ENCODE measurements at regions not wholly inside any gene's neighbourhood (a gene's known extent, or its start where the extent isn't known, plus 50 kb on each side); places are given as distances from the start of the nearest gene placed in this dataset.

- Histone ChIP-seq H3K4me3 (ENCODE audit: insufficient read length, low read depth) (no peak overlapping the region), H3K36me3 (ENCODE audit: insufficient read depth, insufficient read length, low read length) (no peaks in the 10 kb centered on the region), H3K9ac (ENCODE audit: insufficient read length, low read depth) (no peak overlapping the region), H3K27me3 (ENCODE audit: insufficient read depth, insufficient read length) (no peaks in the 10 kb centered on the region), H3K4me1 (ENCODE audit: insufficient read depth, insufficient read length) (peaks cover 2% of the 10 kb centered on the region), H3K9me3 (ENCODE audit: insufficient read depth, low read length) (no peaks in the 10 kb centered on the region)
- no peak for DNase-seq (ENCODE audit: low read depth, low spot score)
- TF ChIP-seq SUZ12 (IDR thresholded peaks at IDR 0.05; ENCODE audit: extremely low read depth, insufficient read depth, insufficient read length) (no peak), YY1 (IDR thresholded peaks at IDR 0.05; ENCODE audit: insufficient read depth, insufficient read length) (no peak), ZNF274 (IDR thresholded peaks at IDR 0.05; ENCODE audit: low read depth, low read length) (no peak)
Observed at GRCh38 chr15:39128746-39129145, 452.1 kb upstream of the THBS1 start.

- no peak for DNase-seq (ENCODE audit: low read depth, low spot score)
- H3K9me3 ChIP-seq (ENCODE audit: insufficient read depth, low read length), result no peaks in the 10 kb centered on the region
- no peak overlapping the region for H3K4me3 ChIP-seq (ENCODE audit: insufficient read length, low read depth)
- no peak overlapping the region for H3K9ac ChIP-seq (ENCODE audit: insufficient read length, low read depth)
- no peaks in the 10 kb centered on the region for H3K27me3 ChIP-seq (ENCODE audit: insufficient read depth, insufficient read length)
- peaks cover 2% of the 10 kb centered on the region for H3K4me1 ChIP-seq (ENCODE audit: insufficient read depth, insufficient read length)
- no peak for TF ChIP-seq ZNF274 (IDR thresholded peaks at IDR 0.05; ENCODE audit: low read depth, low read length)
- no peak for TF ChIP-seq YY1 (IDR thresholded peaks at IDR 0.05; ENCODE audit: insufficient read depth, insufficient read length)
- TF ChIP-seq SUZ12 (IDR thresholded peaks at IDR 0.05; ENCODE audit: extremely low read depth, insufficient read depth, insufficient read length), result no peak
- H3K36me3 ChIP-seq (ENCODE audit: insufficient read depth, insufficient read length, low read length), result no peaks in the 10 kb centered on the region
Observed at GRCh38 chr15:39130556-39131379, 450.1 kb upstream of the THBS1 start.

- Histone ChIP-seq H3K4me3 (ENCODE audit: insufficient read length, low read depth) (no peak overlapping the region), H3K27me3 (ENCODE audit: insufficient read depth, insufficient read length) (no peaks in the 10 kb centered on the region), H3K9me3 (ENCODE audit: insufficient read depth, low read length) (no peaks in the 10 kb centered on the region), H3K36me3 (ENCODE audit: insufficient read depth, insufficient read length, low read length) (no peaks in the 10 kb centered on the region), H3K4me1 (ENCODE audit: insufficient read depth, insufficient read length) (peaks cover 2% of the 10 kb centered on the region), H3K9ac (ENCODE audit: insufficient read length, low read depth) (no peak overlapping the region)
- no peak for DNase-seq (ENCODE audit: low read depth, low spot score)
- TF ChIP-seq ZNF274 (IDR thresholded peaks at IDR 0.05; ENCODE audit: low read depth, low read length) (no peak), YY1 (IDR thresholded peaks at IDR 0.05; ENCODE audit: insufficient read depth, insufficient read length) (no peak), SUZ12 (IDR thresholded peaks at IDR 0.05; ENCODE audit: extremely low read depth, insufficient read depth, insufficient read length) (no peak)
Observed at GRCh38 chr15:39131609-39132008, 449.3 kb upstream of the THBS1 start.

GRCh38 chr15:39132070-39132469, 448.8 kb upstream of the THBS1 start:
- no peak overlapping the region for H3K9ac ChIP-seq (ENCODE audit: insufficient read length, low read depth)
- H3K36me3 ChIP-seq (ENCODE audit: insufficient read depth, insufficient read length, low read length), result no peaks in the 10 kb centered on the region
- no peak overlapping the region for H3K4me3 ChIP-seq (ENCODE audit: insufficient read length, low read depth)
- H3K9me3 ChIP-seq (ENCODE audit: insufficient read depth, low read length), result no peaks in the 10 kb centered on the region
- no peak for TF ChIP-seq ZNF274 (IDR thresholded peaks at IDR 0.05; ENCODE audit: low read depth, low read length)
- no peak for TF ChIP-seq SUZ12 (IDR thresholded peaks at IDR 0.05; ENCODE audit: extremely low read depth, insufficient read depth, insufficient read length)
- no peak for TF ChIP-seq YY1 (IDR thresholded peaks at IDR 0.05; ENCODE audit: insufficient read depth, insufficient read length)
- H3K4me1 ChIP-seq (ENCODE audit: insufficient read depth, insufficient read length), result peaks cover 2% of the 10 kb centered on the region
- H3K27me3 ChIP-seq (ENCODE audit: insufficient read depth, insufficient read length), result no peaks in the 10 kb centered on the region
- DNase-seq (ENCODE audit: low read depth, low spot score), result no peak

DNA sequence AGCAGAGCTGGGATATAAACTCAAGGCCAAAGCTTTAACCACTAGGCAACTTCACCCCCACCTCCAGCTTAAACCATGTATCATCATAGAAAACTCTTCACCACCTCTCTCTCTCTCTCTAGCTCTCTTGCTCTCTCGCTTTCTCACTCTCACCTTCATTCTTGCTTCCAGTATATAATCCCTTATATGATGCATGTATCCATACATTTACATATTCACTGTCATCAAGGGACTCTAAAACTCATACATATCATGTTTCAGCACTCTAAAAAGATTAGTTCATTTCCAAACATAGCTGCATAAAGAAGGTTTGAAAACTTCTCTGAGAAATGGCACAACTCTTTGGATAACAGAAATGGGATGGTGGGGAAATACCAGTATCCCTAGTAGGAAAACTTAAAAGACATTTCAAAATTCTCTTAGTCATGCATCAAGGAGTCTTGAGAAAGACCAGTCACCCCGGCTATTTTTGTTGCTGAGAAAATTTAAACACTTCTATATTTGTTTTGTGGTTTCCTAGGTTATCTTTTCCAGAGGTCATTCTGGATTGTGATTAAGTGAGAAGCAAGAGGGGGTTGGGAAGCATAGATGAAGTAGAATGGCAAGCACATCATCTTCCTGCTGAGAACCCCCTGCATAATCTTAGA, 447.8 kb upstream of the THBS1 start:
- TF ChIP-seq YY1 (IDR thresholded peaks at IDR 0.05; ENCODE audit: insufficient read depth, insufficient read length) (no peak), ZNF274 (IDR thresholded peaks at IDR 0.05; ENCODE audit: low read depth, low read length) (no peak), SUZ12 (IDR thresholded peaks at IDR 0.05; ENCODE audit: extremely low read depth, insufficient read depth, insufficient read length) (no peak)
- Histone ChIP-seq H3K36me3 (ENCODE audit: insufficient read depth, insufficient read length, low read length) (no peaks in the 10 kb centered on the region), H3K4me1 (ENCODE audit: insufficient read depth, insufficient read length) (peaks cover 2% of the 10 kb centered on the region), H3K9me3 (ENCODE audit: insufficient read depth, low read length) (no peaks in the 10 kb centered on the region), H3K9ac (ENCODE audit: insufficient read length, low read depth) (no peak overlapping the region), H3K4me3 (ENCODE audit: insufficient read length, low read depth) (no peak overlapping the region), H3K27me3 (ENCODE audit: insufficient read depth, insufficient read length) (no peaks in the 10 kb centered on the region)
- no peak for DNase-seq (ENCODE audit: low read depth, low spot score)

GRCh38 chr15:39134282-39134681, 446.6 kb upstream of the THBS1 start:
- H3K36me3 ChIP-seq (ENCODE audit: insufficient read depth, insufficient read length, low read length), result no peaks in the 10 kb centered on the region
- no peak overlapping the region for H3K4me3 ChIP-seq (ENCODE audit: insufficient read length, low read depth)
- no peaks in the 10 kb centered on the region for H3K9me3 ChIP-seq (ENCODE audit: insufficient read depth, low read length)
- DNase-seq (ENCODE audit: low read depth, low spot score), result no peak
- H3K27me3 ChIP-seq (ENCODE audit: insufficient read depth, insufficient read length), result no peaks in the 10 kb centered on the region
- H3K9ac ChIP-seq (ENCODE audit: insufficient read length, low read depth), result no peak overlapping the region
- H3K4me1 ChIP-seq (ENCODE audit: insufficient read depth, insufficient read length), result no peaks in the 10 kb centered on the region
- no peak for TF ChIP-seq YY1 (IDR thresholded peaks at IDR 0.05; ENCODE audit: insufficient read depth, insufficient read length)
- TF ChIP-seq SUZ12 (IDR thresholded peaks at IDR 0.05; ENCODE audit: extremely low read depth, insufficient read depth, insufficient read length), result no peak
- no peak for TF ChIP-seq ZNF274 (IDR thresholded peaks at IDR 0.05; ENCODE audit: low read depth, low read length)

DNA sequence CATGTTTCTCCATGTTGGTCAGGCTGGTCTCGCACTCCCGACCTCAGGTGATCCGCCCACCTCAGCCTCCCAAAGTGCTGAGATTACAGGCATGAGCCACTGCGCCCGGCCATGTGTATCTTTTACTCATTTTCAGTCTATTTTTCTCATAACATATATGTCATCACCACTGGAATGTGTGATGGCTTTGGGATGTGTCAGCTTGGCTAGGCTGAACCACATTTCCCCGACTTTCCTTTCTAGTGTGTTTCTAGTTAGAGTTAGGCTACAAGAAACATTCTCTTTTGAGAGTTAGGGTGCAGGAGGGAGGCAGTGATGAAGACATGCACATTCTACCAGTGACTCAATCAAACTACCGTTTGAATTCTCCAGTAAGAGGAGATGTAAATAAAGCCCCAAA, 444.9 kb upstream of the THBS1 start:
- DNase-seq (ENCODE audit: low read depth, low spot score), result no peak

More for the DNA sequence above, 444.9 kb upstream of the THBS1 start:
- TF ChIP-seq YY1 (IDR thresholded peaks at IDR 0.05; ENCODE audit: insufficient read depth, insufficient read length), result no peak
- no peak for TF ChIP-seq ZNF274 (IDR thresholded peaks at IDR 0.05; ENCODE audit: low read depth, low read length)
- no peak for TF ChIP-seq SUZ12 (IDR thresholded peaks at IDR 0.05; ENCODE audit: extremely low read depth, insufficient read depth, insufficient read length)
- Histone ChIP-seq H3K27me3 (ENCODE audit: insufficient read depth, insufficient read length) (no peaks in the 10 kb centered on the region), H3K9ac (ENCODE audit: insufficient read length, low read depth) (no peak overlapping the region), H3K4me1 (ENCODE audit: insufficient read depth, insufficient read length) (peaks cover 2% of the 10 kb centered on the region), H3K9me3 (ENCODE audit: insufficient read depth, low read length) (no peaks in the 10 kb centered on the region), H3K4me3 (ENCODE audit: insufficient read length, low read depth) (no peak overlapping the region), H3K36me3 (ENCODE audit: insufficient read depth, insufficient read length, low read length) (no peaks in the 10 kb centered on the region)
